ENCODE measurements at regions not wholly inside any gene's neighbourhood (a gene's known extent, or its start where the extent isn't known, plus 50 kb on each side); places are given as distances from the start of the nearest gene placed in this dataset.
A peak's percentile ranks its signal among the peaks of the same experiment; 100 is the strongest.

DNA sequence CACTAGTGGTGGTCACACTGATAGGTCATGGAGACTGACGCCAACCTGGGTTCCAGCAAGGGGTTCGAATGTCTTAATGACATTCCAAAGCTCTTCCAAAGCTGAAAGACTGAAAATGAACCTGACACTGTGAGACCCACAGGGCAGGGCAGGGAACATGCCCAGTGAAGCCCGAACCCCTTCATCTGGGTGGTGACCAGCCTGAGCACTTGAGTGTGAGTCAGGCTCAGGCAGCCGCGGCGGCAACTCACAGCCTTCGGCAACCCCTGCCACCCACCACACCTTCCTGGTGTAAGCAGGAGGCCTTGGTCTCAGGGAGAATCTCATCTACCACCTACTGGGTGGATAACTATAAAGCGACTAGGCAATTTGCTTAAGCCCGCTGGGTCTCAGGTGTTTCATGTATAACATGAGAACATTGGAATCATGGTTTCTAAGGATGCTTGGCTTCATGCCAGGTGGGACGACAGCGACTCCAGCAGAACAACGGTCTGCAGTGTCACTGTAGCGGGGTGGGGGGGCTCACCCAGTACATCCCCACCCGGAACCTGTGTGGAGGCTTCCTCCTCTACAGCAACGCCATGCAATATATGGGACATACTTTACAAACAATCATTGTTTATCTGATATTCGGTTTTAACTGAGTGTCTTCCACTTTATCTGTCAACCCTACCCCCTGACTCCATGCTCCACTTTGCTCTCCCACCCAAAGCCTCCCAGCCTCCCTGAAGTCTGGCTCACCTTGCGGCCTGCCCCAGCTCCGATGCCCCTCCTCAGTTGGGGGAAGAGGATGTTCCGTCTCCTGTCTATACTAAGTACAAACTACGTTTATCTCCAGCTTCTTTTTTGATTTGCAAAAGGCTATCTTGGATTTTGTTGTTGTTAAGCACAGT, 125.0 kb upstream of the MEF2A start:
- in situ Hi-C loops (cut with HindIII; ENCODE audit: low pct_unique_long_range_greater_than_20kb, low sequenced_read_pairs) = no loop called here
- peak; percentile 7 for DNase-seq (ENCODE audit: low read depth)

DNA sequence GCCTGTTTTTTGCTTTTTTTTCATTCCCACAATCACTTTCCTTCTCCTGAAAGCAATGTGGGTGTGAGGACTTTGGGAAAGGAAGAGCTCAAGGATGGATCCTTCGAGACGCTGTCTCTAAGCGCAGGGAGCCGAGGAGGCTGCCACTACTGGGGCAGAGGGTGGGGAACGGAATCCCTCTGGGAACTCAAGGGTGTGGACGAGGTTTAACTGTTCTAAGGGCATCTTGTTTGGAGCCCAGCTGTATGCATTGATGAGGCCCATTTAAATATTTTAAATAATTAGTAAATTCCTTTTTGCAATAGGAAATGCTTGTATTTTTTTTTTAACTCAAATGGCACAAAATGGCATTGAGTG, 124.4 kb upstream of the MEF2A start:
- no peak for DNase-seq (ENCODE audit: low read depth)
- in situ Hi-C loops (cut with HindIII; ENCODE audit: low pct_unique_long_range_greater_than_20kb, low sequenced_read_pairs) = no loop called here

DNA sequence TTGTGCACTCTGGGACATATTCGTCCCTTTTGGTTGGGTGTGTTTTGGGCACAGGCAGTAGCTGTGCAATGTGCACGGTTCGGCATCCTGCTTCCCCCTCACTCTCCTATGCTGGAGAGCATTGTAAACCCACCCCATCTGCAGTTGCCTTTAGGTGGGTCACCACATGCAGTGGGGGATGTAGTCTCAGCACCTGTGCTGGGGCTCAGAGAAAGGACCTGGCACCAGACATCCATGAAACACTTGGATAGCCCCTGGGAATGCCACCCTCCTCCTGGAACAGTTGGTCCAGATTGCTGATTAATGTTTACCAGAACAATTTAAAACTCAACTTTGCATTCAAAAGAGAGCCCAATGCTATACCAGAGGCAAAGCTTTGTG, 123.9 kb upstream of the MEF2A start:
- in situ Hi-C loops (cut with HindIII; ENCODE audit: low pct_unique_long_range_greater_than_20kb, low sequenced_read_pairs) = no loop called here
- DNase-seq (ENCODE audit: low read depth) = no peak

DNA sequence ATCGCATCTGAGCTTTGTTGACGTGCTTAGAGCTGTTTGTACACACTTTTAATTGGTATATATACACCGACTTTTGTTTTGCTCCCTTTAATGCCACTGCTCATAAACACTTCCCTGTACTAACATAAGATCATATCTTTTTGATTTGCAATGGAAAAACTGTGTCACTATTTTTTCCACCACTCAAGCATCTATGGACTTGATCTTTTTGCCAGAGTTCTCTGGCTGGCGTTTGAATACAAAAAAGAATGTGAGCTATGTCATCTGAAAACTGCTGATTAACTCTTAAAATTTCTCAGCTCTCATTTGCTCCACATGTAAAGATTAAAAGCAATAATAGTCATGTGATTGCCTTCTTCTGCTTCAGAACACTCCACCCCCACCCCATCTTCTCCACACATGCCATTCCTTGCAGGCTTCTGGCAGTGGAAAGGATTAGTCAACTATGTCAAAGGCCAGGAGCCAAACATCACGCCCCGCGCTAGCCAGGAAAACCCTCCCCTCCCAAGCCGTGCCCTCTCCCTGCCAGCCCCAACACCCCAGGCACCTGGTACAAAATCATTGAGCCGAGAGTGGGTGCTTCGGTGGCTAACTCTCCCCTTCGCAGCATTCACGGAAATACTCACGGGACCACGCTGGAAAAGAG, 123.4 kb upstream of the MEF2A start:
- DNase-seq (ENCODE audit: low read depth) = peak; percentile 93
- in situ Hi-C loops (cut with HindIII; ENCODE audit: low pct_unique_long_range_greater_than_20kb, low sequenced_read_pairs) = no loop called here

- DNase-seq (ENCODE audit: low read depth) = no peak
Measured at GRCh38 chr15:99443056-99443756, 122.6 kb upstream of the MEF2A start.

DNA sequence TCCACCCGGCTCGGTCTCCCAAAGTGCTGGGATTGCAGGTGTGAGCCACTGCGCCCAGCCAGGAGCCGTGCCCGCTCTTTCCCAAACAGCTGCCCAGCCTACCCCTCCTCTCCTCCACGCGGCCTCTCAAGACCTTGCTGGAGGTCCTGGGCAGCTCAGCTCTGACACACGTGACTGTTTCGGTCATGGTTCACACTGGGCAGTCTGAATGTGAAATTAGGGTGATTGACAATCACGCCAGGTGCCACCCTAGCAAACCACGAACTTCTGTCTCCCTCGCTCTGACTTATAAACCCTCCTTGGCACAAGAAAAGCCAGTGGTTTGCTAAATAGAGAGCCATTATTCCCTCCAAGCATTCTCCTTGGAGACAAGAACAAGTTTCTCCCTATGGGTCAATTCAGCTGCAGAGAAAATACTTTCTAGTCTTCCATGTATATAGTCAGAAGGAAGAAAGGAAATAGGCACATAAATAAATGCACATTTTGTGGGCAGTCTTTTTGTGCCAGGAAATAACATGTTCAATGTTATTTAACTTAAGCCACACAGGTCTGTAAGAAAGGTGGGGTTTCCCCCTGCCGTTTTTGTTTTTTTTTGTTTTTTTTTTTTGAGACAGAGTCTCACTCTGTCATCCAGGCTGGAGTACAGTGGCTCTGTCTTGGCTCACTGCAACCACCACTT, 121.9 kb upstream of the MEF2A start:
- no peak for DNase-seq (ENCODE audit: low read depth)
- in situ Hi-C loops (cut with HindIII; ENCODE audit: low pct_unique_long_range_greater_than_20kb, low sequenced_read_pairs) = no loop called here

More at GRCh38 chr15:99443056-99443756, 122.6 kb upstream of the MEF2A start:
- in situ Hi-C loops (cut with HindIII; ENCODE audit: low pct_unique_long_range_greater_than_20kb, low sequenced_read_pairs) = no loop called here

GRCh38 chr15:99445272-99445850, 120.4 kb upstream of the MEF2A start:
- no peak for DNase-seq (ENCODE audit: low read depth)
- in situ Hi-C loops (cut with HindIII; ENCODE audit: low pct_unique_long_range_greater_than_20kb, low sequenced_read_pairs) = no loop called here

GRCh38 chr15:99446565-99447496, 119.0 kb upstream of the MEF2A start:
- in situ Hi-C loops (cut with HindIII; ENCODE audit: low pct_unique_long_range_greater_than_20kb, low sequenced_read_pairs) = no loop called here
- DNase-seq (ENCODE audit: low read depth) = no peak

DNA sequence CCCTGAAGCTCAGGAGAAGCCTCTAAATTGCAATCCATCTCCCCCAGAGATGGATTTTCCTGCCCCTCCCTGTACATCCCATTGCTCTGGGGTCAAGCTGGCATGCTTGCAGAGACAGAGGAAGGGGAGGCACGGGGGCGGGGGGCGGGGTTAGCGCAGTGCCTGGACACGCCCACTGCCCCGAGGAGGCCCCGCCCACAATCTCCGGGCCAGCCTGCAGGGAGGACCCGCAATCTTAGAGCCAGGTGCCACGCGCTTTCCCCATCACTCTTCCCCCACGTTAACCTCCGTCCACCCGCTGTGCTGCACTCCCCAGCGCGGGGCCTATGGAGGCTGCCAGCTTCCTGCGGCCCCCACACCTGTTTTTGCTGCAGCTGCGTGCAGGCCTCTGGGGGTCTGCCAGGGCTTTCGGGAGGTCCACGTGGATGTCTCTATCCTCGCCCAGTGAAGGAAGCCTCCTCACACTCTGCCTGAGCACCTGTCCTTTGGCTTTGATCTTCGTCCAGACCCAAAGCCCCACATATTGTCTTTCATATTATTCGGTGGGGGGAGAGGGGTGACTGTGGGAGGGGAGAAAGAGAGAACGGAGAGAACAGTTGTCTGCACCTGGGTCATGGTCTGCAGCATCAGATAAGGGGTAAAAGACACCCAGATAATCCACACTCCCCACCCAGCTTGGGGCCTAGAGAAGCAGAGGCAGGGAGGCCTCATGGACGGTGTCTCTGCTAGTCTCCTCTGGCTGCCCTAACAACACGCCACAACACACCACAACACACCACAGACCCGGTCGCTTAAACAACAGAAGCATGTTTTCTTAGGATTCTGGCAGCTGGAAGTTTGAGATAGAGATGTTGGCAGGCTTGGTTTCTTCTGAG, 118.0 kb upstream of the MEF2A start:
- in situ Hi-C loops (cut with HindIII; ENCODE audit: low pct_unique_long_range_greater_than_20kb, low sequenced_read_pairs) = no loop called here
- DNase-seq (ENCODE audit: low read depth) = no peak

GRCh38 chr15:99449514-99449913, 116.3 kb upstream of the MEF2A start:
- in situ Hi-C loops (cut with HindIII; ENCODE audit: low pct_unique_long_range_greater_than_20kb, low sequenced_read_pairs) = no loop called here
- no peak for DNase-seq (ENCODE audit: low read depth)

GRCh38 chr15:99450896-99451358, 114.9 kb upstream of the MEF2A start:
- no peak for DNase-seq (ENCODE audit: low read depth)
- in situ Hi-C loops (cut with HindIII; ENCODE audit: low pct_unique_long_range_greater_than_20kb, low sequenced_read_pairs) = no loop called here

- DNase-seq (ENCODE audit: low read depth) = no peak
- in situ Hi-C loops (cut with HindIII; ENCODE audit: low pct_unique_long_range_greater_than_20kb, low sequenced_read_pairs) = no loop called here
Measured at GRCh38 chr15:99451484-99451883, 114.3 kb upstream of the MEF2A start.

- in situ Hi-C loops (cut with HindIII; ENCODE audit: low pct_unique_long_range_greater_than_20kb, low sequenced_read_pairs) = no loop called here
- no peak for DNase-seq (ENCODE audit: low read depth)
Measured at GRCh38 chr15:99452010-99452409, 113.8 kb upstream of the MEF2A start.

GRCh38 chr15:99452728-99453636, 112.8 kb upstream of the MEF2A start:
- in situ Hi-C loops (cut with HindIII; ENCODE audit: low pct_unique_long_range_greater_than_20kb, low sequenced_read_pairs) = no loop called here

DNA sequence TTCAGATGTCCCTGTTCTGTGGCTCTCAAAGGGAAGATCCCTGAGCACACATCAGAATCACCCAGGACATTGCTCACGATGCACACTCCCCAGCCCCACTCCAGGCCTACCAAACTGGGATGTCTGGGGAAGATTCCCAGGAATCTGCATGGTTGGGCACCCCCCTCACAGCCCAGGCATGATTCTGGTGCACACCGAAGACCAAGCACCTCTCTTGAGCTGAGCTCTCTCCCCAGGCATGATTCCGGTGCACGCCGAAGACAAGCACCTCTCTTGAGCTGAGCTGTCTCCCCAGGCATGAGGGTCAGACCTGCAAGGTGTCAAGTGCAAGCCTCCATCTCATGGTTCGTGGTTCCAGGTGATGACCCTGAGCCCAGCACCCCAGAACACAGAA, 112.2 kb upstream of the MEF2A start:
- in situ Hi-C loops (cut with HindIII; ENCODE audit: low pct_unique_long_range_greater_than_20kb, low sequenced_read_pairs) = no loop called here
- no peak for DNase-seq (ENCODE audit: low read depth)

More at GRCh38 chr15:99452728-99453636, 112.8 kb upstream of the MEF2A start:
- no peak for DNase-seq (ENCODE audit: low read depth)
